ENCODE measurements at regions not wholly inside any gene's neighbourhood (a gene's known extent, or its start where the extent isn't known, plus 50 kb on each side); places are given as distances from the start of the nearest gene placed in this dataset.

GRCh38 chr12:126760092-126760491, 1506.9 kb upstream of the TMEM132C start:
- DNase-seq: no peak

GRCh38 chr12:126761420-126761819, 1505.5 kb upstream of the TMEM132C start:
- DNase-seq: no peak

DNA sequence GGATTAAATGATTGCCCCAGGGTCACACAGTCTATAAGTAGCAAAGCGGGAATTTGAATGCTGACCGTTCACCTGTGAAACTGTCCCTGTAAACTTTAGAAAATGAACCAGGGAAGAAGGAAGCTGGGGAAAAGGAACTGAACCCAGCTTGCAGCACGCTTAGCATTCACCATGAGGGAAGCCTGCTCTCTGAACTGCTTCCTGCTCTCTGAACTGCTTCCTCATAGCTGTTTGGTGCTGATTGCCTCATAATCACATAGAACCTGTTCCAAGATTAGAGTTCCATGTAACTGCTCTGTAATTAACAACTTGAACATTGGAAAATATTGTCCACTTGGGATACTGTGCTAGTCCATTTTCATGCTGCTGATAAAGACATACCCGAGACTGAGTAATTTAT, 1504.8 kb upstream of the TMEM132C start:
- no peak for DNase-seq

- no peak for DNase-seq
Observed at GRCh38 chr12:126763359-126763758, 1503.6 kb upstream of the TMEM132C start.

GRCh38 chr12:126767334-126767733, 1499.6 kb upstream of the TMEM132C start:
- no peak for DNase-seq

- DNase-seq: no peak
Observed at GRCh38 chr12:126768517-126768916, 1498.5 kb upstream of the TMEM132C start.

GRCh38 chr12:126770188-126770587, 1496.8 kb upstream of the TMEM132C start:
- DNase-seq: no peak

- DNase-seq: no peak
Observed at GRCh38 chr12:126772171-126772864, 1494.7 kb upstream of the TMEM132C start.

DNA sequence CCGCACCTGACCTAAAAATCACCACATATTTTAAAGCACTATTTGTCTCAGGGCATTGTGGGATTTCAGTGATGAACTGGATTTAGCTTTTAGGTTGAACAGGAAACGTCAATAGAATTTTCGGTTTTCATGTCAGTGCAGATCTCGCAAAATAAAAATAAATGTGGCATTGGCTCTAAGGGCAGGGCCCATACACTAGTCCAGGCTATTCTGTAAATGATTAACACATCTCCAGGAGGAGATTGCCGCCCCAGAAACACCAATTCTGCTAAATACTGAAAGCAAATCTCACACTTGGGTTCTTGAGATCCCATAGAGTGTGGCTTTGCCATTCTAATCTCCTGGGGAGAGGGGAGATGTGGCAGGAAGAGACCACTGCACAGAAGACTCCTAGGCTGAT, 1494.0 kb upstream of the TMEM132C start:
- no peak for DNase-seq

- no peak for DNase-seq
Observed at GRCh38 chr12:126773491-126773890, 1493.5 kb upstream of the TMEM132C start.

GRCh38 chr12:126776026-126776655, 1490.8 kb upstream of the TMEM132C start:
- DNase-seq: no peak

DNA sequence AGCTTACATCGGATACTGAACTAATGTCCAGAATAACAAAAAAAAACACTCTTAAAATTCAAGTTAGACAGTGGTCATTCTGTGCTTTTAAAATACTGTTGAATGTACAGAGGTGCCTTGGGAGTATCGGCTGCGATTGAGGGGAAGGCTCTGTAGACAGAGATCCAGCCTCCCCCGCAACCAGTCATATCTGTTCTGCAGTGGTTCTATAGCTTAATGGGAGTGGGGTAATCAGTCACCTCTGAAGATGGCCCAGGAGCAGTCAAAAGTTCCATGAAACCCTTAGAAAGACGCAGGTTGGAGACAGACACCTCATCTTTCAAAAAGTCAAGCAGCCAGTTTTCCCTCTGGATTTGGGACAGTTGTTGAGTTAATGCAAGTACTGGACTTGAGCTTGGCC, 1486.6 kb upstream of the TMEM132C start:
- no peak for DNase-seq

DNA sequence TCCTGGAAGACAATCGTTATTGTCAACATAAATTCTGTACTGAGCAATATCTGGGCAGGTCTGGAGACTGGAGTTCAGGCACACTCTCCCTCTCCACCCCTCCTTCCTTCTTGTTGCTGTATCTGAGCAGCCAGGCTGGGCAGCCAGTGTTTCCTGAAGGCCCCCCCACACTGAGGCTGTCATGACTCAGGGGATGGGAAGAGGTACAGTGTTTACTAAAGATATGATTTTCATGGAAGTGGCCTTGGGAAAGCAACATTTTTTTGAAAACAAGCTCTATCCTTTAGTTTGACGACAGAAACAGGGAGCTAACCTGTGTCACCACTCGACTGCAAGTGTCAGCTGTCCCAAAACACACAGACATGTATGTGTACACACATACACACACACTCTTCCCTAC, 1485.4 kb upstream of the TMEM132C start:
- DNase-seq: no peak

- no peak for DNase-seq
Observed at GRCh38 chr12:126782083-126782482, 1484.9 kb upstream of the TMEM132C start.

- no peak for DNase-seq
Observed at GRCh38 chr12:126784328-126784921, 1482.5 kb upstream of the TMEM132C start.

DNA sequence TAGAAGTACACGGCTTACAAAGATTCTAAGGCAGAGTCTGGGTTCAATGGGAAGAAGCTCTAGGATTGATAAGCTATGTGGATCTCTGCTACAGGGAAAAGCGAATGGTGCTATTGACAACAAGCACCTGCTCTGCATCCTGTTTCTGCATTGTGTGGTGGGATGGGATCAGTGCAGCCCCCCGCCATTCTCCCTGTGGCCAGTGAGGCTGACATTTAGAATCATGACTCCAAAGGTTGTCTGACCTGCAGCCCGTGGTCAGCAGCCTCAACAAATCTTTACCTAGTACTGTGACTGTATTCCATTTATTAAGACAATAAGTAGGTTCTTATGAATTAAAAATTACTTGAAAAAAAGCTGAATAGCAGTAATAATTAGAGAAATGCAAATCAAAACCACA, 1477.0 kb upstream of the TMEM132C start:
- DNase-seq: no peak

- no peak for DNase-seq
Observed at GRCh38 chr12:126791122-126791521, 1475.8 kb upstream of the TMEM132C start.

DNA sequence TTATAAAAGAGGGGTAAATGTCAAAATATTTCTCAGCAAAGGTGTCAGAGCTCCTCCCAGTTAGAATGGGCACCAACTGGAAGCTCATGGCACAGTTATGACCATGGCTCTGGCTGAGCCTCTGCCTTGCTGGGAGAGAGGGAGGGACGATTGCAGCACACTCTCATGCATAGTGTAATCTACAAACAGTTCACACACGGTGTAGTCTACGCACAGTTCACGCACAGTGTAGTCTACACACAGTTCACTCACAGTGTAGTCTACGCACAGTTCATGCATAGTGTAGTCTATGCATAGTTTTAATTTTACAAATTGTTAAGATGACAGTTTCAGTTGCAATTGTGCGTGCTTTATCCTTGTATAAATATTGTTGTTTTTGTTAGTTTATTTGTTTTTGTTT, 1474.6 kb upstream of the TMEM132C start:
- no peak for DNase-seq

DNA sequence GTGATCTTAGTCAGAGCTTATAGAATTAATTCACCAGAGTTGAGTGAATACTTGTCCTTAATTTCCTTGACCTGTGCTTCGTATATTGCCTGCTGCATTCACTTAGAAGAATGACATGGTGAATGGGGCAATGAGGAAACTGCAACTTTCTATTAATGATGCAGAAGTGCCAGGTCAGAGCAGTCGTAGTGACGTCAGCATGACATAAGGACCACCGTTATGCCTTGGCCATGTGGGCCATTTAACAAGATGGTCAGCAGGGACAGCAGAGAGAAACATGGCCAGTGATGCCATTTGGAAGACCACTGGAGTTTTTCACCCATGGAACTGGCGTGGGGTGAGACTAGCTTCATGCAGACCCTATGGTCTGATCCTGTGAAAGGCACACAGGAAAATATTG, 1469.4 kb upstream of the TMEM132C start:
- no peak for DNase-seq

DNA sequence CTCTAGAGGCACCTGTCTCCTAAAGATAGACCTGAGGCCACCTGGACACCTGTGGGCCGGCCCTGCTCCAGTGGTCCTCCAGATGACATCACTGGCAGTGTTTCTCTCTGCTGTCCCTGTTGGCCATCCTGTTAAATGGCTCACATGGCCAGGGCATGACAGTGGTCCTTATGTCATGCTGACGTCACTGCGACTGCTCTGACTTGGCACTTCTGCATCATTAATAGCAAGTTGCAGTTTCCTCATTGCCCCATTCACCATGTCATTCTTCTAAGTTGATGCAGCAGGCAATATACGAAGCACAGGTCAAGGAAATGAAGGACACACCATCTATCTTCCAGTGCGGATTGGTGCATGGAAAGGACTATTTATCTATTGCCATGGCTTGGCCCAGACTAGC, 1468.5 kb upstream of the TMEM132C start:
- DNase-seq: no peak

GRCh38 chr12:126807312-126807865, 1459.6 kb upstream of the TMEM132C start:
- no peak for DNase-seq

DNA sequence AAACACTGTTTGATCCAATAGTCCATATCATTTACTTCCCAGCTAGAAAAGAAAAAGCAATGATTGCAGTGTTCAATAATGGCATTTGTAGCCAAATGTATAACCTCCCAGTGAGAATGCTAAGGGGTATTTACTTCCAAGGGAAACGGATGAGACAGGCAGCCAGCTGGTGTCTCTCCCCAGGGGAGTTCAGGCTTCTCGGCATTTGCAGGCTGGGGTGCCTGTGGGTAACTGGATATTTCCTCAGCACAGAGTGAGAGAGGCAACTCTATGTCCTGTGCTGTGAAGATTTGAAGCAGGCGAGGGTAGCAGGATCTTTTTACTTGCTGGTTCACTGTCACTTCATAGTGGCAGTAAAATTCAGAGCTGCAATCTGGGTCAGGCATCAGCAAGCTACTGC, 1455.6 kb upstream of the TMEM132C start:
- no peak for DNase-seq

DNA sequence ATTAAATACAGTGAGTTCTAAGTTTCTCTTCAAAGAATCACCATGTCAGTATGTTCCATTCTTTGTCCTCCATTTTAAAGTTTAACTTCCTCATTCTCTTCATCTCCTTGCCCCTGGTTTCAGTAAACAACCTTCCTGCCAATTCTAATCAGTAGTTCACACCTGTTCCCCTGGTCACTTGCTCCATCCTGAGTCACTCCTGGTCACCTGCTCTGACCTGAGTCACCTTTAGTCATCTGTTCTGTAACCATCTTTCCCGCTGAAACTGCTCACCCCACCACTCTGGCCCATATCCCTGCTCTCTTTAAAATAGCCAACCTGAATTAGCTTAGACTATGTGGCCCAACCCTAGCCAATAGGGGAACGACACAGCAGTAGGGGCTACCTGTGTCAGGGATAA, 1447.4 kb upstream of the TMEM132C start:
- DNase-seq: no peak

All from NCI-H1694 (cell line).